H1 (cell line): ENCODE measurements at regions not wholly inside any gene's neighbourhood (a gene's known extent, or its start where the extent isn't known, plus 50 kb on each side); places are given as distances from the start of the nearest gene placed in this dataset.

ENCODE experiments used
- ATF3 ChIP-seq: IDR thresholded peaks from 2 replicates; pipeline ENCODE4 v1.6.1; 2011; ENCODE audit warnings: low read depth, mild to moderate bottlenecking, low read length; ENCODE audit not compliant: insufficient read depth
- CEBPB ChIP-seq: IDR thresholded peaks from 2 replicates; pipeline ENCODE4 v1.6.1; 2012; ENCODE audit warnings: low read depth, low read length
- CTBP2 ChIP-seq: IDR thresholded peaks from 2 replicates; pipeline ENCODE4 v1.7.0; 2011; ENCODE audit warnings: borderline replicate concordance, mild to moderate bottlenecking, moderate library complexity, mixed read lengths, low read length; ENCODE audit not compliant: insufficient read depth, insufficient read length
- CTCF ChIP-seq, 3 experiments: IDR thresholded peaks; 1 replicate in 2 of 3; 2 replicates in 1 of 3; pipeline versions ENCODE4 v1.5.1 to v1.6.1; 2011; ENCODE audit warnings: low read length in 3 of 3, mild to moderate bottlenecking in 3 of 3, inconsistent platforms in 2 of 3, low read depth in 1 of 3, moderate library complexity in 1 of 3; ENCODE audit not compliant: insufficient read depth in 1 of 3; ENCODE audit errors: control extremely low read depth in 1 of 3
- EZH2 ChIP-seq: fragments of 200-600 bp; sonication (generic); IDR thresholded peaks from 2 replicates; pipeline ENCODE4 v1.7.1; 2012; ENCODE audit warnings: low read depth, mild to moderate bottlenecking, moderate library complexity, low read length, inconsistent platforms; ENCODE audit not compliant: severe bottlenecking
- JUN ChIP-seq: IDR thresholded peaks from 2 replicates; pipeline ENCODE4 v1.6.1; 2011; ENCODE audit warnings: low read depth, mild to moderate bottlenecking, improper control_type of control experiment, low read length
- POLR2A ChIP-seq, 2 experiments: IDR thresholded peaks; 1 replicate in 1 of 2; 2 replicates in 1 of 2; pipeline ENCODE4 v1.6.1; 2011; ENCODE audit warnings: low read depth in 2 of 2, low read length in 2 of 2, mild to moderate bottlenecking in 2 of 2; ENCODE audit errors: control extremely low read depth in 1 of 2
- POLR2AphosphoS5 ChIP-seq: IDR thresholded peaks from 2 replicates; pipeline ENCODE4 v1.6.1; 2011; ENCODE audit warnings: low read depth, low read length
- RAD21 ChIP-seq, 2 experiments: IDR thresholded peaks in 1 of 2; conservative IDR thresholded peaks in 1 of 2; 2 replicates each; pipeline ENCODE4 v1.6.1; 2011; ENCODE audit warnings: low read depth in 2 of 2, low read length in 2 of 2, improper control_type of control experiment in 1 of 2, inconsistent platforms in 1 of 2, mild to moderate bottlenecking in 1 of 2, moderate library complexity in 1 of 2
- SP1 ChIP-seq: IDR thresholded peaks from 2 replicates; pipeline ENCODE4 v1.6.1; 2011; ENCODE audit warnings: low read depth, low read length
- TAF7 ChIP-seq: optimal IDR thresholded peaks from 2 replicates; pipeline ENCODE3; 2011; ENCODE audit warnings: low read depth, mild to moderate bottlenecking, inconsistent platforms, low read length, moderate library complexity, borderline replicate concordance
- USF2 ChIP-seq: IDR thresholded peaks from 2 replicates; pipeline ENCODE4 v1.6.1; 2011; ENCODE audit warnings: low read length, improper control_type of control experiment
- ZNF274 ChIP-seq: IDR thresholded peaks from 2 replicates; pipeline ENCODE4 v1.7.0; 2012; ENCODE audit warnings: low read length, borderline replicate concordance; ENCODE audit errors: extremely low read depth

GRCh38 chr6:167569041-167569805, 244.3 kb downstream of the TTLL2 start:
- TF ChIP-seq CTBP2, result no peak
- TF ChIP-seq CTCF (IDR thresholded peaks at IDR 0.05; ENCODE audit: control extremely low read depth in 1 of 3, insufficient read depth in 1 of 3, low read depth in 1 of 3, low read length in 3 of 3), result no peak
- no peak for TF ChIP-seq ATF3
- no peak for TF ChIP-seq POLR2AphosphoS5
- no peak for TF ChIP-seq CEBPB
- TF ChIP-seq SP1, result no peak
- no peak for TF ChIP-seq TAF7
- no peak for TF ChIP-seq ZNF274
- TF ChIP-seq RAD21 (IDR thresholded peaks at IDR 0.05 in 1 of 2, conservative IDR thresholded peaks at IDR 0.05 in 1 of 2; ENCODE audit: low read depth in 2 of 2, low read length in 2 of 2), result no peak
- no peak for TF ChIP-seq JUN
- no peak for TF ChIP-seq USF2
- TF ChIP-seq POLR2A (IDR thresholded peaks at IDR 0.05; ENCODE audit: control extremely low read depth in 1 of 2, low read depth in 2 of 2, low read length in 2 of 2), result no peak
- TF ChIP-seq EZH2, result no peak
